Liver (tissue), 8 donors: ENCODE measurements at regions not wholly inside any gene's neighbourhood (a gene's known extent, or its start where the extent isn't known, plus 50 kb on each side); places are given as distances from the start of the nearest gene placed in this dataset.

Source experiments
- DNase-seq: peaks from one replicate; pipeline ENCODE4 v3.0.0-alpha.2; 2017; ENCODE audit warnings: low spot score
- H3K27ac ChIP-seq, 2 donors: one replicate each; pipeline ENCODE4 v1.7.0; 2013; ENCODE audit warnings: inconsistent platforms in 2 of 2, low read length in 2 of 2, control low read depth in 1 of 2, low read depth in 1 of 2, mild to moderate bottlenecking in 1 of 2
- H3K27me3 ChIP-seq, 4 donors: one replicate each; pipeline versions ENCODE4 v1.6.1 to v1.7.0; 2013; ENCODE audit warnings: low read length in 3 of 4, inconsistent platforms in 1 of 4, mild to moderate bottlenecking in 1 of 4, moderate library complexity in 1 of 4; ENCODE audit not compliant: control insufficient read depth in 4 of 4, insufficient read depth in 4 of 4
- H3K36me3 ChIP-seq, 4 donors: one replicate each; pipeline versions ENCODE4 v1.6.1 to v1.7.0; 2013; ENCODE audit warnings: low read length in 3 of 4, mild to moderate bottlenecking in 3 of 4, low read depth in 1 of 4, moderate library complexity in 1 of 4; ENCODE audit not compliant: control insufficient read depth in 4 of 4, insufficient read depth in 3 of 4
- H3K4me1 ChIP-seq, 4 donors: one replicate each; pipeline versions ENCODE4 v1.6.1 to v1.7.0; 2013; ENCODE audit warnings: low read length in 3 of 4, mild to moderate bottlenecking in 3 of 4, moderate library complexity in 1 of 4; ENCODE audit not compliant: control insufficient read depth in 4 of 4, insufficient read depth in 4 of 4
- H3K4me3 ChIP-seq, 3 donors: one replicate each; pipeline versions ENCODE4 v1.6.1 to v1.7.0; 2013; ENCODE audit warnings: low read length in 3 of 3, control low read depth in 1 of 3, low read depth in 1 of 3, mild to moderate bottlenecking in 1 of 3
- H3K9ac ChIP-seq, 2 donors: one replicate each; pipeline ENCODE4 v1.7.0; 2013; ENCODE audit warnings: low read length in 2 of 2, mild to moderate bottlenecking in 2 of 2, moderate library complexity in 2 of 2, control low read depth in 1 of 2, low read depth in 1 of 2
- H3K9me3 ChIP-seq, 4 donors: one replicate each; pipeline versions ENCODE4 v1.6.1 to v1.7.0; 2013; ENCODE audit warnings: low read length in 3 of 4; ENCODE audit not compliant: control insufficient read depth in 4 of 4
- EGR1 ChIP-seq, 2 donors: IDR thresholded peaks; 2 replicates each; pipeline ENCODE4 v1.6.1; 2016 to 2018; ENCODE audit warnings: antibody characterized with exemption in 2 of 2, low read depth in 2 of 2
- GABPA ChIP-seq, 2 donors: IDR thresholded peaks in 1 of 2; conservative IDR thresholded peaks in 1 of 2; 2 replicates each; pipeline ENCODE4 v1.6.1; 2016; ENCODE audit warnings: antibody characterized with exemption in 2 of 2, mild to moderate bottlenecking in 1 of 2, moderate library complexity in 1 of 2
- HNF4A ChIP-seq, 2 donors: conservative IDR thresholded peaks; 2 replicates each; pipeline ENCODE4 v1.6.1; 2016; ENCODE audit warnings: antibody characterized with exemption in 2 of 2, mild to moderate bottlenecking in 2 of 2
- HNF4G ChIP-seq: IDR thresholded peaks from 2 replicates; pipeline ENCODE4 v1.6.1; 2016; ENCODE audit warnings: antibody characterized with exemption
- RXRA ChIP-seq, 2 donors: IDR thresholded peaks; 2 replicates each; pipeline ENCODE4 v1.6.1; 2017 to 2018; ENCODE audit warnings: antibody characterized with exemption in 2 of 2, mild to moderate bottlenecking in 1 of 2
- TAF1 ChIP-seq: conservative IDR thresholded peaks from 2 replicates; pipeline ENCODE4 v1.6.1; 2016; ENCODE audit warnings: antibody characterized with exemption, mild to moderate bottlenecking
- WGBS: extraction: QIAGEN DNeasy Blood & Tissue Kit; methylation state at CpG from one replicate; pipeline ENCODE4 v1.1.7; 2013; 5-methylcytosine and 5-hydroxymethylcytosine counted together
- TF ChIP-seq, protein P1 (sequence below): IDR thresholded peaks from 2 replicates; pipeline ENCODE4 v1.6.1; 2016; ENCODE audit warnings: antibody characterized with exemption
- TF ChIP-seq, protein P2 (sequence below): fragments of 150-350 bp; IDR thresholded peaks from 2 replicates; pipeline ENCODE4 v1.5.1; 2017; ENCODE audit warnings: improper control_type of control experiment, low read depth, low read length; ENCODE audit not compliant: missing input control
- TF ChIP-seq, protein P3 (sequence below): IDR thresholded peaks from 2 replicates; pipeline ENCODE4 v1.6.1; 2016; ENCODE audit warnings: antibody characterized with exemption
- TF ChIP-seq, protein P4 (sequence below): IDR thresholded peaks from 2 replicates; pipeline ENCODE4 v1.6.1; 2016; ENCODE audit warnings: antibody characterized with exemption, mild to moderate bottlenecking
- donor health status: healthy.
- donor health status: healthy.
- donor health status: healthy.
- donor health status: healthy.
- donor health status: healthy.

DNA sequence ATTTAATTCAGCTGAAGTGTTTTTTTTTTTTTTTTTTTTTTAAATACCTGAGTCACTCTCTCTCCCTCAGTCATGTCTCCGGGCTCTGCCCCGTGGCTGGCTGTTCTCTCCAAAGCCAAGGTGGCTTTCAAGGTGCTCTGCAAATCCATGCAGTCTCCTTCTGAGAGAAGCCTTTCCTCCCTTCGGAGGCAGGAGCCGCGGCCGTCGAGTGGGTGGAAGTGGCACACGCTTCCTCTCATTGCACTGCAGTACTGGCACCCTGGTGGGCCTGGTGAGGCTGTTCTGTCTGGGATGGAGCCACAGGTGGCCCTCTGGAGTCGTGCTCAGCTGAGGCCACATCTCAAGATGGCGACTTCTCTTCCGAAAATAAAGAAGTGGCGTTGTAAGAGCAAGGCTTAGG lies 221.8 kb downstream of the GLRX3 start:
- 82% methylated on average over 12 of the region's 12 CpGs for WGBS
- no peaks in the 10 kb centered on the region for H3K27me3 ChIP-seq
- TF ChIP-seq HNF4A (conservative IDR thresholded peaks at IDR 0.05) (no peak), EGR1 (IDR thresholded peaks at IDR 0.05; ENCODE audit: low read depth in 2 of 2) (no peak), RXRA (IDR thresholded peaks at IDR 0.05) (no peak), HNF4G (no peak), GABPA (IDR thresholded peaks at IDR 0.05 in 1 of 2, conservative IDR thresholded peaks at IDR 0.05 in 1 of 2) (no peak), TAF1 (no peak)
- TF ChIP-seq, protein P1, sequence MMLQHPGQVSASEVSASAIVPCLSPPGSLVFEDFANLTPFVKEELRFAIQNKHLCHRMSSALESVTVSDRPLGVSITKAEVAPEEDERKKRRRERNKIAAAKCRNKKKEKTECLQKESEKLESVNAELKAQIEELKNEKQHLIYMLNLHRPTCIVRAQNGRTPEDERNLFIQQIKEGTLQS: no peak
- TF ChIP-seq, protein P2, sequence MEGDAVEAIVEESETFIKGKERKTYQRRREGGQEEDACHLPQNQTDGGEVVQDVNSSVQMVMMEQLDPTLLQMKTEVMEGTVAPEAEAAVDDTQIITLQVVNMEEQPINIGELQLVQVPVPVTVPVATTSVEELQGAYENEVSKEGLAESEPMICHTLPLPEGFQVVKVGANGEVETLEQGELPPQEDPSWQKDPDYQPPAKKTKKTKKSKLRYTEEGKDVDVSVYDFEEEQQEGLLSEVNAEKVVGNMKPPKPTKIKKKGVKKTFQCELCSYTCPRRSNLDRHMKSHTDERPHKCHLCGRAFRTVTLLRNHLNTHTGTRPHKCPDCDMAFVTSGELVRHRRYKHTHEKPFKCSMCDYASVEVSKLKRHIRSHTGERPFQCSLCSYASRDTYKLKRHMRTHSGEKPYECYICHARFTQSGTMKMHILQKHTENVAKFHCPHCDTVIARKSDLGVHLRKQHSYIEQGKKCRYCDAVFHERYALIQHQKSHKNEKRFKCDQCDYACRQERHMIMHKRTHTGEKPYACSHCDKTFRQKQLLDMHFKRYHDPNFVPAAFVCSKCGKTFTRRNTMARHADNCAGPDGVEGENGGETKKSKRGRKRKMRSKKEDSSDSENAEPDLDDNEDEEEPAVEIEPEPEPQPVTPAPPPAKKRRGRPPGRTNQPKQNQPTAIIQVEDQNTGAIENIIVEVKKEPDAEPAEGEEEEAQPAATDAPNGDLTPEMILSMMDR: no peak
- TF ChIP-seq, protein P3, sequence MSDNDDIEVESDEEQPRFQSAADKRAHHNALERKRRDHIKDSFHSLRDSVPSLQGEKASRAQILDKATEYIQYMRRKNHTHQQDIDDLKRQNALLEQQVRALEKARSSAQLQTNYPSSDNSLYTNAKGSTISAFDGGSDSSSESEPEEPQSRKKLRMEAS: no peak
- H3K27ac ChIP-seq: no peak overlapping the region
- H3K9ac ChIP-seq: no peak overlapping the region
- H3K4me3 ChIP-seq: no peak overlapping the region
- no peaks in the 10 kb centered on the region for H3K9me3 ChIP-seq
- no peaks in the 10 kb centered on the region for H3K36me3 ChIP-seq
- H3K4me1 ChIP-seq: no peaks in the 10 kb centered on the region
- no peak for DNase-seq

DNA sequence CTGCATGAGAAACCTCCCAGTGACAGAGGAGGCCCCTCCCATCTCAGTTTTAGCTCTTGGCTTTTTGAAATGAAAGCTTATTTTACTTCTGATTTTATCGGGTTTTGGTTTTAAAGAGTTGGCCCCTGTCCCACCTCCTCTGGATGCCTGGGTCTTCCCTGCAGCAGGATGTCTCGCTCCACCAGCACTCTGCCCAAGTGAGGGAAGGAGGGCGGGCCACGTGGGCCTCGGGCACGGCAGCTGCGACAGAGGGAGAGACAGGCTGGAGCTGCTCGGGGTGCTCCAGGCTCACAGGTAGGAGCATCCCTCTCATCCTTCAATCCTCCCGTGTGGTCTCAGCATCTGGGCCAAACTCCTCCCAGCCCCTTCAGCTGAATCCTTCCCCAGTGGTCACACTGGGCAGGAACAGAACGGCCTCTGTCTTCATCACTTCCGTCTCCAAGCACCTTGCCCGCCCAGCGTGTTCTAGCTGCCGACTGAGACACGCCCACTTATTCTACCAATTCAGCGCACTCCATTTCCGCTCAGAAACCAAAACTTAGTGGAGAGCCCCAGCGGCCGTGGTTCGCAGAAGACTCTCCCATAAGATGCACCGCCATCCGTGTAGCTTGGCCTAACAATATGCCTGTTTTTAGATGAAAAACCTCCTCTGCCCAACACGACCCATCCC lies 222.9 kb downstream of the GLRX3 start:
- no peaks in the 10 kb centered on the region for H3K27me3 ChIP-seq
- WGBS: 85% methylated on average over 23 of the region's 23 CpGs
- no peaks in the 10 kb centered on the region for H3K9me3 ChIP-seq
- H3K9ac ChIP-seq: no peak overlapping the region
- H3K4me1 ChIP-seq: no peaks in the 10 kb centered on the region
- H3K27ac ChIP-seq: no peak overlapping the region
- no peaks in the 10 kb centered on the region for H3K36me3 ChIP-seq
- DNase-seq: no peak
- H3K4me3 ChIP-seq: no peak overlapping the region
- TF ChIP-seq, protein P4, sequence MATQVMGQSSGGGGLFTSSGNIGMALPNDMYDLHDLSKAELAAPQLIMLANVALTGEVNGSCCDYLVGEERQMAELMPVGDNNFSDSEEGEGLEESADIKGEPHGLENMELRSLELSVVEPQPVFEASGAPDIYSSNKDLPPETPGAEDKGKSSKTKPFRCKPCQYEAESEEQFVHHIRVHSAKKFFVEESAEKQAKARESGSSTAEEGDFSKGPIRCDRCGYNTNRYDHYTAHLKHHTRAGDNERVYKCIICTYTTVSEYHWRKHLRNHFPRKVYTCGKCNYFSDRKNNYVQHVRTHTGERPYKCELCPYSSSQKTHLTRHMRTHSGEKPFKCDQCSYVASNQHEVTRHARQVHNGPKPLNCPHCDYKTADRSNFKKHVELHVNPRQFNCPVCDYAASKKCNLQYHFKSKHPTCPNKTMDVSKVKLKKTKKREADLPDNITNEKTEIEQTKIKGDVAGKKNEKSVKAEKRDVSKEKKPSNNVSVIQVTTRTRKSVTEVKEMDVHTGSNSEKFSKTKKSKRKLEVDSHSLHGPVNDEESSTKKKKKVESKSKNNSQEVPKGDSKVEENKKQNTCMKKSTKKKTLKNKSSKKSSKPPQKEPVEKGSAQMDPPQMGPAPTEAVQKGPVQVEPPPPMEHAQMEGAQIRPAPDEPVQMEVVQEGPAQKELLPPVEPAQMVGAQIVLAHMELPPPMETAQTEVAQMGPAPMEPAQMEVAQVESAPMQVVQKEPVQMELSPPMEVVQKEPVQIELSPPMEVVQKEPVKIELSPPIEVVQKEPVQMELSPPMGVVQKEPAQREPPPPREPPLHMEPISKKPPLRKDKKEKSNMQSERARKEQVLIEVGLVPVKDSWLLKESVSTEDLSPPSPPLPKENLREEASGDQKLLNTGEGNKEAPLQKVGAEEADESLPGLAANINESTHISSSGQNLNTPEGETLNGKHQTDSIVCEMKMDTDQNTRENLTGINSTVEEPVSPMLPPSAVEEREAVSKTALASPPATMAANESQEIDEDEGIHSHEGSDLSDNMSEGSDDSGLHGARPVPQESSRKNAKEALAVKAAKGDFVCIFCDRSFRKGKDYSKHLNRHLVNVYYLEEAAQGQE: no peak
- TF ChIP-seq RXRA (IDR thresholded peaks at IDR 0.05): no peak

DNA sequence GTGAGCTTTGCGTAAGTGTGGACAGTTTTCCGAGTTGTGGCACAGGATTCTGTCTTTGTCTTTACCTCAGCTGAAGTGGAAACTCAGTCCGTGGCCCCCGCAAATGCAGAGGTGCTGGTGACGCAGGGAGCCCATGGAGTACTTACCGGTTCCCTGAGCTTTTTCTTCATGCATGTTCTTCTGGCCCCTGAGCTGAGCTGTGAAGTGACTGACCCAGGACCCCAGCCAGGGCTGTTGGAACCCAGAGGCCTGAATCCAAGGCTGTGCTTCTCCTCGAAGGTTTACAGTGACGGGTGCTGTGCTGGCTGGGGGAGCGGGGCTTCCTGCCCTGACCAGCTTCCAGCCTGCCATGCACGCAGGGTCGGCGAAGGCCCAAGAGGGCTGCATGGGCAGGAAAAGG lies 223.5 kb downstream of the GLRX3 start:
- Histone ChIP-seq H3K27me3 (no peaks in the 10 kb centered on the region), H3K36me3 (no peaks in the 10 kb centered on the region), H3K4me3 (no peak overlapping the region), H3K4me1 (no peaks in the 10 kb centered on the region), H3K27ac (no peak overlapping the region), H3K9me3 (no peaks in the 10 kb centered on the region), H3K9ac (no peak overlapping the region)
- WGBS: 88% methylated on average over 12 of the region's 12 CpGs
- no peak for DNase-seq
- TF ChIP-seq TAF1: no peak
- TF ChIP-seq HNF4A (conservative IDR thresholded peaks at IDR 0.05): no peak
- TF ChIP-seq, protein P1: no peak
